Ascending aorta (tissue), 2 donors: ENCODE measurements at regions not wholly inside any gene's neighbourhood (a gene's known extent, or its start where the extent isn't known, plus 50 kb on each side); places are given as distances from the start of the nearest gene placed in this dataset.

Experiments
- DNase-seq, 2 donors: peaks; one replicate each; pipeline ENCODE4 v3.0.0-alpha.2; 2019; ENCODE audit warnings: low spot score in 2 of 2
- H3K27ac ChIP-seq, 2 donors: fragments of 200-600 bp; sonication (generic); one replicate each; pipeline ENCODE4 v1.5.1; 2016 to 2017; ENCODE audit warnings: mild to moderate bottlenecking in 1 of 2
- H3K27me3 ChIP-seq: fragments of 200-600 bp; sonication (generic); one replicate; pipeline ENCODE4 v1.5.1; 2017
- H3K36me3 ChIP-seq, 2 donors: fragments of 200-600 bp; sonication (generic); one replicate each; pipeline ENCODE4 v1.5.1; 2016
- H3K4me1 ChIP-seq, 2 donors: fragments of 200-600 bp; sonication (generic); one replicate each; pipeline ENCODE4 v1.5.1; 2016 to 2017; ENCODE audit warnings: mild to moderate bottlenecking in 1 of 2
- H3K4me3 ChIP-seq, 2 donors: fragments of 200-600 bp; sonication (generic); one replicate each; pipeline ENCODE4 v1.5.1; 2016 to 2017; ENCODE audit warnings: mild to moderate bottlenecking in 1 of 2
- H3K9me3 ChIP-seq, 2 donors: fragments of 200-600 bp; sonication (generic); one replicate each; pipeline ENCODE4 v1.5.1; 2016
- CTCF ChIP-seq, 3 experiments: fragments of 200-600 bp in 2 of 3; fragments of 450-650 bp in 1 of 3; sonication (generic) in 2 of 3; IDR thresholded peaks; one replicate each; pipeline ENCODE4 v1.5.1; 2016 to 2019; ENCODE audit warnings: antibody characterized with exemption in 3 of 3, mild to moderate bottlenecking in 1 of 3, moderate library complexity in 1 of 3
- intact Hi-C: fragments of 100-400 bp; cut with DNase I; formaldehyde crosslinking; loops from one replicate; pipeline ENCODE4 v1.15.1; 2023

GRCh38 chr1:98073823-98074222 is 153.0 kb upstream of the DPYD start:
- Histone ChIP-seq H3K27ac (no peak overlapping the region), H3K4me1 (no peaks in the 10 kb centered on the region), H3K4me3 (no peak overlapping the region), H3K36me3 (no peaks in the 10 kb centered on the region), H3K27me3 (no peaks in the 10 kb centered on the region), H3K9me3 (no peaks in the 10 kb centered on the region)
- intact Hi-C loops, result no loop called here
- no peak for DNase-seq
- no peak for TF ChIP-seq CTCF (IDR thresholded peaks at IDR 0.05)

DNA sequence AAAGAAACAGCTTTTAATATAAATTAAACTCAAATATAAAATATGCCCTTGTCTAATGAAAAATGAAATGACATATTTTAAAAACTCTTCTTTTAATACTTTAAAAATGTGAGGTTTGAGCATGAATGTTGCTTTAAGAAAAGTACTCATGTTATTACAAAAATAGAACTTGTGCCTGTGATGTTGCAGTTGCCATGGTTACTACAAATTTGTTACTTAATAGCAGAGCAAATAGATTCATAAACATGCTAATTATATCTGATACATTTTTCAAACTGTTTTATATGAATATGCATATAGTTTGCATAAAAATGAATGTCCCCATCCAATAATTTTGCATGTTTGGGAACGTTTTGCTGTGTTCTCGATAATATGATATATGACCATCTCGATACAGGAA is 152.3 kb upstream of the DPYD start:
- intact Hi-C loops, result no loop called here
- no peaks in the 10 kb centered on the region for H3K36me3 ChIP-seq
- no peak for DNase-seq
- H3K9me3 ChIP-seq, result no peaks in the 10 kb centered on the region
- H3K4me3 ChIP-seq, result no peak overlapping the region
- no peaks in the 10 kb centered on the region for H3K4me1 ChIP-seq
- no peak overlapping the region for H3K27ac ChIP-seq
- H3K27me3 ChIP-seq, result no peaks in the 10 kb centered on the region
- no peak for TF ChIP-seq CTCF (IDR thresholded peaks at IDR 0.05)

GRCh38 chr1:98072047-98072446 is 151.2 kb upstream of the DPYD start:
- Histone ChIP-seq H3K4me3 (no peak overlapping the region), H3K27me3 (no peaks in the 10 kb centered on the region), H3K27ac (no peak overlapping the region), H3K36me3 (no peaks in the 10 kb centered on the region), H3K9me3 (no peaks in the 10 kb centered on the region), H3K4me1 (no peaks in the 10 kb centered on the region)
- intact Hi-C loops, result no loop called here
- no peak for TF ChIP-seq CTCF (IDR thresholded peaks at IDR 0.05)
- DNase-seq, result no peak

DNA sequence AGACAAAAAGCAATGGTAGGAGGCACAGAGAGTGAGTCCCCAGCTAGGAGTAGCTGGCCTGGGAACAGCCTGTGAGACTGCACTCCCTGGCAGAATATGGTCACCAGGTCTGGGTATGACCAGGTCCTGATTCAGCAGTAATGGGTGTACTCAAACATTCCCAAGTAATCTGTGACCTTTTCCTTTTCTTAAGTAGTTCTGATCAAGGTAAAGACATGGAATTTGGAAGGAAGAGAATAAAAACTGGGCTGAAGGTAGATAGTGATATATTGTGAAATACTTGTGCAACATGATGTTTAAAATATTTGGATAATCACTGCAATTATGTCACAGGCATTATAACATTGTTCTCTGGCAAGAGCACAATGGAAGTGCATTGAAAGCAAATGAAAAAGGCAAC is 147.2 kb upstream of the DPYD start:
- H3K9me3 ChIP-seq, result no peaks in the 10 kb centered on the region
- no peak for DNase-seq
- H3K4me3 ChIP-seq, result no peak overlapping the region
- no peak for TF ChIP-seq CTCF (IDR thresholded peaks at IDR 0.05)
- intact Hi-C loops, result no loop called here
- no peaks in the 10 kb centered on the region for H3K27me3 ChIP-seq
- no peaks in the 10 kb centered on the region for H3K36me3 ChIP-seq
- no peaks in the 10 kb centered on the region for H3K4me1 ChIP-seq
- no peak overlapping the region for H3K27ac ChIP-seq

GRCh38 chr1:98066911-98067310 is 146.1 kb upstream of the DPYD start:
- Histone ChIP-seq H3K27ac (no peak overlapping the region), H3K27me3 (no peaks in the 10 kb centered on the region), H3K4me1 (no peaks in the 10 kb centered on the region), H3K36me3 (no peaks in the 10 kb centered on the region), H3K4me3 (no peak overlapping the region), H3K9me3 (no peaks in the 10 kb centered on the region)
- intact Hi-C loops, result no loop called here
- no peak for DNase-seq
- no peak for TF ChIP-seq CTCF (IDR thresholded peaks at IDR 0.05)

- DNase-seq, result no peak
- intact Hi-C loops, result no loop called here
Measured at GRCh38 chr1:98059620-98060019, 138.8 kb upstream of the DPYD start.

More at GRCh38 chr1:98059620-98060019, 138.8 kb upstream of the DPYD start:
- no peak overlapping the region for H3K27ac ChIP-seq
- no peaks in the 10 kb centered on the region for H3K9me3 ChIP-seq
- TF ChIP-seq CTCF (IDR thresholded peaks at IDR 0.05), result no peak
- H3K27me3 ChIP-seq, result no peaks in the 10 kb centered on the region
- no peaks in the 10 kb centered on the region for H3K4me1 ChIP-seq
- H3K4me3 ChIP-seq, result no peak overlapping the region
- H3K36me3 ChIP-seq, result no peaks in the 10 kb centered on the region
